ENCODE measurements at regions not wholly inside any gene's neighbourhood (a gene's known extent, or its start where the extent isn't known, plus 50 kb on each side); places are given as distances from the start of the nearest gene placed in this dataset.
"Not testable (repeated sequence)": the region's sequence is repeated elsewhere in the genome, so short reads cannot be mapped to it uniquely, and the experiment has no call there.

DNA sequence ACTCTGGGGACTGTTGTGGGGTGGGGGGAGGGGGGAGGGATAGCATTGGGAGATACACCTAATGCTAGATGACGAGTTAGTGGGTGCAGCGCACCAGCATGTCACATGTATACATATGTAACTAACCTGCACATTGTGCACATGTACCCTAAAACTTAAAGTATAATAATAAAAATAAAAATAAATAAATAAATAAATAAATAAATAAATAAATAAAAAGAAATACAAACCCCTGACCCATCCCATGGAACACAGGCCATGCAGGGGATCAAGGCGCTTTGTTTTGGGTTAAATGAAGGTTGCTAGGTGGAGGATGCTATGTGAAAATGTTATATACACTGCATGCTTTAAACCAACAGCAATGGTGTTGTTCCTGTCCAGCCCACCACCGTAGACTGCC lies 184.7 kb downstream of the C6orf118 start:
- H3K27ac ChIP-seq; H3K27me3 ChIP-seq; H3K36me3 ChIP-seq; DNase-seq; H3K9me3 ChIP-seq (replicated peaks); H3K4me1 ChIP-seq; H3K4me3 ChIP-seq: not testable (repeated sequence)

DNA sequence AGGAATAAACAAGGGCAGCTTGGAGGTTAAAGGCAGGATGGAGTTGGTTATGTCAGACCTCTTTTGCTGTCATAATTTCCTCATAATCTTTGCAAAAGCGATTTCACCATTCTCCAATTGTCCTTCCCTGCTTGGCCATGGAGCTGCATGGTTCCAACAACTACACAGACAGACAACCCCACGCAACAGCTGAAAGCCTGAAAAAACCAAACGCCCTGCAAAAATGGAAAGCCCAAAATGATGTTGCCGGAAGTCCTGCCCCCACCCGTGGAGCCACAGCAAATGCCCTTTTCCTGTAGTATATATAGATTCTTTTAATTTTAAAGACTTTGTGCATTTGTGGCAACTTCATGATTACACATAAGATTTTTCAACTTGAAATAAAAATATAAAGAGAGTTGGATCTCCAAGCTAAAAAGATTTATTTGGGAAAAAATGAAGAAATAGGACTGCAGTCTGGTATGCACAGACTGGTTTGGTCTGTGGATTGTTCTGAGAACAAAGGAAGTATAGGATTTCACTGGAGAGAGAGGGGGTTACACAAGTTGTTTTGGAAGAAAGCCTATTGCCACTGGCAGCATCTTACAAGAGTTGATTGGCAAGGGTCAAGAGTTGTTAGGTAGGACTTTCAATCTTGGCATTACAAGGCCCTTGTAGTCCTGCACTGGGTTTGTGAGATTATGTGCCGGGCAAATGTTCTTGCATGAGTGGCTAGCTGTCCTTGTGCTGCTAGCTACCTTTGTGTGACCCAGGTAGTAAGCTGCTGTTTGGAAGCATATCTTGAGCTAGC lies 190.0 kb downstream of the C6orf118 start:
- H3K27me3 ChIP-seq: no peaks in the 10 kb centered on the region
- peaks cover 9% of the 10 kb centered on the region for H3K4me1 ChIP-seq
- no peak overlapping the region for H3K4me3 ChIP-seq
- no peaks in the 10 kb centered on the region for H3K36me3 ChIP-seq
- H3K27ac ChIP-seq: no peak overlapping the region
- peak in 1 of 2 experiments; percentile 40 for DNase-seq
- H3K9me3 ChIP-seq (replicated peaks): no peaks in the 10 kb centered on the region

DNA sequence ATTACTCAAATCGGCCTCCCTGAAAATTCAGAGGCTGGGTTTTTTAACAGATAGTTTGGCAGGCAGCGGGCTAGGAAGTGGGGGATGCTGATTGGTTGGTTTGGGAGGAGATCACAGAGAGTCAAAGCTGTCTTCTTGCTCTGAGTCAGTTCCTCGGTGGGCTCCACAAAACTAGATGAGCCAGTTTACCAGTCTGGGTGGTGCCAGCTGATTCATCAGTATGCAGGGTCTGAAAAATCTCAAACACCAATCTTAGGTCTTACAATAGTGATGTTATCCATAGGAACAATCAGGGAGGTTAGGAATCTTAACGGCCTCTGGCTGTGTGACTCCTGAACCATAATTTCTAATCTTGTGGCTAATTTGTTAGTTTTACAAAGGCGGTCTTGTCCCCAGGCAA lies 190.7 kb downstream of the C6orf118 start:
- no peak for DNase-seq
- H3K4me3 ChIP-seq: no peak overlapping the region
- H3K4me1 ChIP-seq: peaks cover 9% of the 10 kb centered on the region
- no peaks in the 10 kb centered on the region for H3K27me3 ChIP-seq
- H3K9me3 ChIP-seq (replicated peaks): no peaks in the 10 kb centered on the region
- no peak overlapping the region for H3K27ac ChIP-seq
- no peaks in the 10 kb centered on the region for H3K36me3 ChIP-seq

DNA sequence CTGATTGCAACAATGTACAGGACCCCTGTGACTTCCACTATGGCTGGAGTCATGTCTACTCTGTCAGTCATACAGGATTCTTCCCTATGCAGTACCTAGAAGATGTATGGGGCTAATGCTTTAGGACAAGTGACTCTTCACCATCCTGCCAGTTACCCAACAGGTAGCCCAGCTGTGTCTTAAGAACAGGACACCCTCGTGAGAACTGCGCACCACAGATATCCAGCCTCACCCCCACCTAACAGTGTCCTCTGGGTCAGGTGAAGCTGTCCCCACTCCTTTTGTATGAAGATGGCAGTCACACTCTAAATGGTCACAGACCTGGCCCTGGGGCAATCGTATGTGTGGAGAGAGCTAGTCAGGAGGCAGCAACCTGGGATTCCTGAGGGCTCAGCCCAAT lies 191.6 kb downstream of the C6orf118 start:
- H3K27me3 ChIP-seq: no peaks in the 10 kb centered on the region
- no peak overlapping the region for H3K27ac ChIP-seq
- H3K9me3 ChIP-seq (replicated peaks): no peaks in the 10 kb centered on the region
- H3K4me3 ChIP-seq: no peak overlapping the region
- H3K4me1 ChIP-seq: peaks cover 9% of the 10 kb centered on the region
- DNase-seq: no peak
- H3K36me3 ChIP-seq: no peaks in the 10 kb centered on the region

DNA sequence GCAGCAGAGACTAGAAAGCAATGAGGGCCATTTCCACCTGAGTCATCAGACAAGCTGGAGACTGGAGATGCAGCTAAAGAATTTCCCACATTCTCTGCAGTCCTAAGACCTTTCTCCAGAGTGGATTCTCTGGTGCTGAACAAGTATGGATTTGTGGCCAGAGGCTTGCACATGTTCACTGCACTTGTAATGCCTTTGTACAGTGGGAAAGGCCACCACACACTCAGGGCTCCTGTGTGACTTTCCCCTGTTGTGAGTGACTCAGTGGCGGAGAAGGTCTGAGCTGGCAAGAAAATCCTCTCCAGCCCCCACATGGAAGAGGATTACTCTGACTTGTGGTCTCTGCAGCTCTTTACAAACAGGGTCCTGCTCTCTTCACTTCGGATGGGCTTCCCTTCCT lies 192.3 kb downstream of the C6orf118 start:
- no peak for DNase-seq
- H3K9me3 ChIP-seq (replicated peaks): no peaks in the 10 kb centered on the region
- H3K27me3 ChIP-seq: no peaks in the 10 kb centered on the region
- peaks cover 9% of the 10 kb centered on the region for H3K4me1 ChIP-seq
- H3K36me3 ChIP-seq: no peaks in the 10 kb centered on the region
- H3K27ac ChIP-seq: no peak overlapping the region
- no peak overlapping the region for H3K4me3 ChIP-seq

DNA sequence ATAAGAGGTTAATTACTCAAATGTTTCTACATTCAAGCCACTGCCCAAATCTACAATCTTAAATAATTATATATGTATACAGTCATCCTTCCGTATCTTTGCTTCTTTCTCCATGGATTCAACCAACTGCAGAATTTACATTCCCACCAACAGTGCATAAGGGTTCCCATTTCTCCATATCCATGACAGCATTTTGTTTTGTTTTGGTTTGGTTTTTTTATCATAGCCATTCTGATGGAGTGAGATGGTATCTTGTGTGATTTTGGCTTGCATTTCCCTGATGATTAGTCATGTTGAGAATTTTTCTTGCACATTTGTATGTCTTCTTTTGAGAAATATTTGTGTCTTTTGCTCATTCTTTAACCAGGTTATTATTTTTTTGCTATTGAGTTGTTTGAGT lies 198.5 kb downstream of the C6orf118 start:
- H3K9me3 ChIP-seq (replicated peaks): no peaks in the 10 kb centered on the region
- no peak for DNase-seq
- H3K27ac ChIP-seq: no peak overlapping the region
- no peaks in the 10 kb centered on the region for H3K27me3 ChIP-seq
- no peak overlapping the region for H3K4me3 ChIP-seq
- no peaks in the 10 kb centered on the region for H3K4me1 ChIP-seq
- H3K36me3 ChIP-seq: no peaks in the 10 kb centered on the region

DNA sequence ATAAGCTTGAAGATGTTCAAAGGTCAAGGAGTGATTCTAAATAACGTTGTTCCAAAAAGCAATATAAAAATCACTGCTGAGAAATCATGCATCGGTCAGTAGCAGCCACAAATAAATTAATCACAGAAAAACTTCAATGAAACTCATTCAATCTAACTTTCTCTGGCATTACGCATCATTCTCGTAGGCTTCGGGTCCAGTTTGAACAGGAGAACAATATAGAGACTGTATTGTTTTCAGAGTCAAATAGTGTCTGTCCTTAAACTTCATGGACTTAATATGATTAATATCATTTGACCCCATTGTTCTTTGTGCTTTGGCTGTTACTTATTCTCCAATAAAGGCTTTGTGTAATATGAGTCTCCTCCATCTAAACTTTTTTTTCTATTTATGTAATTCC lies 200.4 kb downstream of the C6orf118 start:
- H3K27ac ChIP-seq: no peak overlapping the region
- no peaks in the 10 kb centered on the region for H3K27me3 ChIP-seq
- no peak overlapping the region for H3K4me3 ChIP-seq
- DNase-seq: no peak
- no peaks in the 10 kb centered on the region for H3K4me1 ChIP-seq
- no peaks in the 10 kb centered on the region for H3K36me3 ChIP-seq
- no peaks in the 10 kb centered on the region for H3K9me3 ChIP-seq (replicated peaks)

DNA sequence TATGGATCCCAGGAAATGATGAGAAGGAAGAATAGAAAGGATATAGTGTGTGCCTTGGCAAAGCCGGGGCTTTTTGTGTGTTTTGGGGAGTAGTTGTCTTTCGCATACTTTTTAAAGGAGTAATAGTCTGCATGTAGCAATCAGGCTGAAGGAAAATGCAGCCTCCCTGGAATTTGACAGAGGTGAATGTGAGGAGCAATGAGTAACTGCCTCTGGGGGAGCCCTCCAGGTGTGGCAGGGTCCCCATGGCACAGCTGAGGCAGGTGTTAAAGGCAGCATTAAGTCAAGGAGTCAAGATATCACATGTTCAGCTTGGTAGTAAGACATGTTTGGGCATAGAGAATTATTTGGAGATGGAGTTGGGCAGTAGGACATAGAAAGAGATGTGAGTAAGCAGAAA lies 203.1 kb downstream of the C6orf118 start:
- H3K9me3 ChIP-seq (replicated peaks): no peaks in the 10 kb centered on the region
- DNase-seq: no peak

DNA sequence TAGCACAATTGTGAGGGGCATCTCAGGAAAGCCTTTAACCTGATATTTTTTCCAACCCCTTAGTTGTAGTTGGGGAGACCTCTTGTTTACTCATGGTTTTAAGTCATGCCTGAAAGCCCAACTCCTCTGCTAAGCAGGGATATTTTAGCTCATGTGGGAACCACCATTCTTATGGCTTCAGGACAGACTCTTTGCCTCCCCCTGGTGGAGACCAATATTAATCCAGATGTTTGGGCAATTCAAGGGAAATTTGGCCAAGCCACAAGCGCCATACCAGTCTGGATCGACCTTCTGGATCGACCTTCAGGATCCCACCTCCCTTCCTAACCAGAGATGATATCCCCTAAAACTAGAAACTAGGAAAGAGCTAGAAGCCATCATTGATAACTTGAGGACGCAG lies 211.2 kb downstream of the C6orf118 start:
- no peaks in the 10 kb centered on the region for H3K9me3 ChIP-seq (replicated peaks)
- no peak overlapping the region for H3K27ac ChIP-seq
- DNase-seq: peak; percentile 38 to 68
- no peaks in the 10 kb centered on the region for H3K36me3 ChIP-seq
- H3K4me1 ChIP-seq: no peaks in the 10 kb centered on the region
- no peaks in the 10 kb centered on the region for H3K27me3 ChIP-seq
- no peak overlapping the region for H3K4me3 ChIP-seq

More for the DNA sequence above, 203.1 kb downstream of the C6orf118 start:
- Histone ChIP-seq H3K36me3 (no peaks in the 10 kb centered on the region), H3K27me3 (no peaks in the 10 kb centered on the region), H3K4me1 (no peaks in the 10 kb centered on the region), H3K4me3 (no peak overlapping the region), H3K27ac (no peak overlapping the region)

DNA sequence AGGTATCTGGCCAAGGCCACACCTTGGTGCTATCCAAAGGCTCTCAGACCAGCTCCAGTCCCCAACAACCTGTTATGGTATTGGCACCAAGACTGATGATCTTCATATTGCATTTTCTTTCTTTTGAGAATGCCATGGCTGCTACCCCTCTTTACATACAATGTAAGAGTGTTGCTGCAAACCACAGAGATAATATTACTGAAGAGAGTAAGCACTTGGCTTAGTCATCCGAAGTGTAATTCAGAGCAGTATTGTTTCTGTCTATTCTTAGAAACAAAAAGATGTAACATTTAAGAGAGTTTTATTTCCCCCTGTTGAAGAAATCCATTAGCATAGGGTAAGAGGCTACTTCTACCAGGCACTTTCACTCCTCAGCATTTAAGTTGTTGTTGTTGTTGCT lies 212.5 kb downstream of the C6orf118 start:
- no peak for DNase-seq
- Histone ChIP-seq H3K4me3 (no peak overlapping the region), H3K36me3 (no peaks in the 10 kb centered on the region), H3K27me3 (no peaks in the 10 kb centered on the region), H3K9me3 (replicated peaks) (no peaks in the 10 kb centered on the region; the same call in 1 of the 2 replicates), H3K4me1 (no peaks in the 10 kb centered on the region), H3K27ac (no peak overlapping the region)

DNA sequence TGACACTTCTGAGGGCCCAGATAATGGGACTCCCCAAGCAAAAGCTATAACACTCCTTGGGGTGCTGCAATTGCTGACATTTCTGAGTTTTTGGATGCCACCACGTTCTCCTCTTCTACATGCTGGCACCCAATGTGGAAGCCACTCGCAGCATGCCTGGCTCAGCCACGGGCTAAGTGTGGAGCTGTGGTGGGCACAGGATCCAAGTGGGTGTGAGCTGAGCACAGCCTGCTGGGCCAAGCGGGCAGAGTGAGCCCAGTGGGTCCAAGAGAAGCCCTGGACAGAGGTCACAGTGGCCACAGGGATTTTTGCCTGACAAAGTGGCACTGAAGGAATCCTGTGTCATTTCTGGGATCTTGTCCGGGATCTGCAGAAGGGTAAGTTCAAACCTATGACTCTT lies 213.2 kb downstream of the C6orf118 start:
- no peak for DNase-seq
- Histone ChIP-seq H3K36me3 (no peaks in the 10 kb centered on the region), H3K4me3 (no peak overlapping the region), H3K4me1 (no peaks in the 10 kb centered on the region), H3K27ac (no peak overlapping the region), H3K9me3 (replicated peaks) (no peaks in the 10 kb centered on the region; the same call in 1 of the 2 replicates), H3K27me3 (no peaks in the 10 kb centered on the region)

DNA sequence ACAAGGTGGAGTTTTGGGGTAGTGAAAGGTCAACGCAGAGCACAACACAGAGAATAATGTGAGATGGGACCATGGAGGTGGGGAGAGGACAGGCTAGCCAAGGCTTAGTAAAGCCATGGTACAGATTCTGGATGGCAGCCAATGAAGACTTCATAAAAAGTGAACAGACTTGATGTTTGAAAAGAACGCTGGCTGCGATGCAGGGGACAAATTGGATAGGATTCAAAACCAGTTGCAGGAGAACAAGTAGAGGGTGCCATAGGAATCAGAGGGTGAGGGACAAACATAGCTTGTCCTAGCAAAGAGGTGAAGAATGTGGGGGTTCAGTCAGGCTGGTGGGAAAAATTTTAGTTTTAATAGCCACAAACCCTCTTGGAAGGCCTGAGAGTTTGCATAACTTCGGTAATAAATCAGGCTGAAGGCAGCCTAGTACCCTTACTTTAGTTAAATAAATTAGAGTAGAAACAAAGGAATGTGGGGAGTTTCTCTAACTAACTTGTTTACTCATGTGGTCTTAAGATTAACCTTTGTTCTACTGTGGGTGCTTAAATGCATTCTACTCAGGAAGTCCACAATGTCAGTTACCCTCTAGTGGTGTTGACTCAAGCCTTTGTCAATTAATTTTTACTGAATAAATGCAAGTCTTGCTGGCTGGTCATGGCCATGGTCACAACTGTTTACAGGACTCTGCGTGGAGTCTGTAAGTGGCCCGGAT lies 216.4 kb downstream of the C6orf118 start:
- Histone ChIP-seq H3K36me3 (no peaks in the 10 kb centered on the region), H3K27me3 (no peaks in the 10 kb centered on the region), H3K4me3 (no peak overlapping the region), H3K27ac (no peak overlapping the region), H3K4me1 (no peaks in the 10 kb centered on the region), H3K9me3 (replicated peaks) (no peaks in the 10 kb centered on the region; the same call in 1 of the 2 replicates)
- no peak for DNase-seq

DNA sequence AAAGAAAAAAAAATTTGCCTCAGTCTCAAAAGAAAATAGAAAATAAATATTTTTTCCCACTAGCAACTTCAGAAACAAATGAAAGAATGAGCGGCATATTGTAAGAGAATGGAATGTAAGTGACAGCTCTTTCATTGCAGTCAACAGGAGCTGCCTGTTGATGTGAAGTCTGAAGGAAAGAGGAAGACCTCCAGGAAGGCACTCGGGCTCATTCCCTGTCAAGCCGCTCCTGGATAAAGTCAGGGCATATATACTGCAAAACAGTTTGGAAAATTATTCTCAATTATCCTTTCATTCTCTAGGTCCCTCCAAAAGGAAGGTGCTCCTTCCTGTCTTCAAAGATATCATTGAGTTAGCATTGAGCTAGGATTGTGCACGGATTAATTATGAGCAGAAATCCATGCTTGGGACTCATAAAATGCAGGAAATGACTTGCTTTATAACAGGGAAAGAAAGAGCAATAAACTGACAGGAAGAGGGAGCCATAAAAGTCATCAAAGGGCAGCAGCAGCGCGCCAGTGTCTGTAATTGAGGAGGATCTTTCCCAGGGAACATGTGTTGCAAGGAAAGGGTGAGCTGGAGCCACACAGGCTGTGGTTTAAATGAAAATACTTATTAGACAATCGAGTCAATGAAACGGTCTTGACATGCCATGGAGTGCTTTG lies 218.2 kb downstream of the C6orf118 start:
- H3K27me3 ChIP-seq: no peaks in the 10 kb centered on the region
- H3K4me3 ChIP-seq: no peak overlapping the region
- H3K9me3 ChIP-seq (replicated peaks): no peaks in the 10 kb centered on the region; the same call in 1 of the 2 replicates
- DNase-seq: no peak
- no peaks in the 10 kb centered on the region for H3K4me1 ChIP-seq
- no peaks in the 10 kb centered on the region for H3K36me3 ChIP-seq
- H3K27ac ChIP-seq: no peak overlapping the region

DNA sequence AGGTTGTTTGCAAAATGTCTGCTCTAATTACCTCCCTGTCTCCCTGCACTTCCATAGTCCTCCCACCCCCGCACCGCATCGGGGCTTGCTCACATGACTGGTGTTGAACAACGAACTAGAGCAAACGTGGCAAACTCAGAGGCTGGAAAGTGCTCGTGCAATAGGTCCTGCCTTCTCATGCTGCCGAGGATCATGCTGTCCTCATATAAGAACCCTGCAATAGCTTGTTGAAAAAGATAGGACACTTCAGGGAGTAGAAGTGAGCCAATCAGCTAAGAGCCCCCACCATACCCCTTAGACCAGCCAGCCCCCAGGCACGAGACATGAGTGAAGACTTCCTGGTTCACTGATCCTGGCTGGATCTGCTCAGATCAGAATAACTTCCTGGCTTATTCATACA lies 219.2 kb downstream of the C6orf118 start:
- no peak overlapping the region for H3K27ac ChIP-seq
- no peaks in the 10 kb centered on the region; the same call in 1 of the 2 replicates for H3K9me3 ChIP-seq (replicated peaks)
- no peak overlapping the region for H3K4me3 ChIP-seq
- H3K27me3 ChIP-seq: no peaks in the 10 kb centered on the region
- no peaks in the 10 kb centered on the region for H3K4me1 ChIP-seq
- H3K36me3 ChIP-seq: no peaks in the 10 kb centered on the region
- no peak for DNase-seq

DNA sequence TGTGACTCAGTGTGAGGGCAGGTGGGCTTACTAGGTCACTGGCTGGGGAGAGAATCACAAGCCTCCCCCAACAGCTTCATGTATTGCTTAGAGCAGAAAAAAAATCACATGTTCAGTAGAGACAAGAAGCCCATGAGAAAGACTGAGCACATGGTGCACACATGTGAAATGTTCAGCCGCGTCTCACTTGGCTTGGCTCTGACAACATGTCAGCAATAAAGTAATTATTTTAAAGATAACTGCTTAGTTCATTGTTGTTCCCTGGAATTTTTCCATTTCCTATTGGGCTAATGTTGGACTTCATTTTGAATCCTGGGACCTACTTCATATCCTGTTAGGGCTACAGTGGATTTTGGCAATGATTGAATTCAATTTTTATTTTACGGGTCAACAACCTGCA lies 222.6 kb downstream of the C6orf118 start:
- Histone ChIP-seq H3K4me3 (no peak overlapping the region), H3K27me3 (no peaks in the 10 kb centered on the region), H3K27ac (no peak overlapping the region), H3K4me1 (peaks cover 12% of the 10 kb centered on the region), H3K9me3 (replicated peaks) (no peaks in the 10 kb centered on the region), H3K36me3 (no peaks in the 10 kb centered on the region)
- no peak for DNase-seq
